Stimulated activated CD4-positive, alpha-beta T cell treated with anti-CD3 and anti-CD28 coated beads, Interleukin-15, amount 100 ng/mL, for 1 hour (primary cell): ENCODE measurements at regions not wholly inside any gene's neighbourhood (a gene's known extent, or its start where the extent isn't known, plus 50 kb on each side); places are given as distances from the start of the nearest gene placed in this dataset.

ENCODE experiments used
- DNase-seq, 2 donors: peaks; one replicate each; pipeline ENCODE4 v3.0.0-alpha.2; 2020; ENCODE audit warnings: low read depth in 1 of 2, low spot score in 1 of 2

- no peak for DNase-seq
Observed at GRCh38 chr6:165956874-165957273, 210.8 kb downstream of the TBXT start.

GRCh38 chr6:165952514-165952913, 215.1 kb downstream of the TBXT start:
- DNase-seq, result no peak

GRCh38 chr6:165950316-165950715, 217.3 kb downstream of the TBXT start:
- DNase-seq, result no peak

DNA sequence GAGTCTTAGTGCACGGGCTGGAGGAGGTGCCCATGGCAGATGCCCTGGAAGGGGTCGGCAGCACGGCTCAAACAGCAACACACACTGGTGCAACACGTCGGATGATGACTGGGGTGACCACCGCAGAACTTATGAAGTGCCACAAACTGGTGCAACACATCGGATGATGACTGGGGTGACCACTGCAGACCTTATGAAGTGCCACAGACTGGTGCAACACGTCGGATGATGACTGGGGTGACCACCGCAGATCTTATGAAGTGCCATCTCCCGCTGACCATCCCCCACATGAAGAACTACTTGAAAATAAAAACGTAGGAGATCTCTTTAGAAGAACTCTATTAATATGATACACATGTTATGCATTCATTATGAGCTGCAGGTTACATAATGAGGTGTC, 218.3 kb downstream of the TBXT start:
- DNase-seq, result no peak

- DNase-seq, result no peak
Observed at GRCh38 chr6:165944002-165944466, 223.6 kb downstream of the TBXT start.

DNA sequence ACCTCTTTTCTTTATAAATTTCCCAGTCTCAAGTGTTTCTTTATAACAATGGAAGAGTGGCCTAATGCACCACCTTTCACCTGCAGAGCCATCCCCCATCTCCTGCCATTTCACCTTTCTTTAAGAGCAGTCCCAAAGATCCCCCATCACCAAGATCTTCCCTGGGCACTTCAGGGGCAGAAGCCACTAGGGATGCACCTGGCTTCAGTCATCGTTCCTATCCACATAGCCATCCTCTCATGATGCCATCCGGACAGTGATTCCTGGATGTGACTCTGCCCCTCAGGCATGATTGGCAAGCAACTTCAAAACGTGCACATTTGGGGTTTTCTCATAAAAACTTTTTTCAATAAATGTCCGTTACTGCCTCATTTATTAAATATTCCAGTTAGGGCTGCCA, 225.9 kb downstream of the TBXT start:
- DNase-seq, result no peak

GRCh38 chr6:165941249-165941775, 226.3 kb downstream of the TBXT start:
- DNase-seq, result no peak

DNA sequence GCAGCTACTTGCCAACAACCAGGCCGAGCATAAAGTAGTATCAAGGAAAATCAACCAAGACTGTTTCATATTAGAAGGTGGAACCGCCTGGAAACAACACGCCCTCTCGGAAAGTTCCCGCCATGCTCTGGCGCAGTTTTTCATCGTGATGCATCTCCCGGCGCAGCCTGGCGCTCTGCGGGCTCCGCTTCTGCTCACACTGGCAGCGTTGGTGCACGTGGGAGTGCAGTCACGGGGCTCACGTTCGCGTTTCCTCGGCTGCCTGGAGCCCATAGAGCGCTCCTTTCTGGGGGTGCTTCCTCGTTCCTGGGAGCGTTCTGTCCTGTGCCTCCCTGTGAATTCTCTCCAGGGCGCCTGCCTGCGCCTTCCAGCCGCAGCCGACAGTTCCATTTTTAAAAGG, 227.3 kb downstream of the TBXT start:
- DNase-seq, result no peak

GRCh38 chr6:165939601-165940290, 227.9 kb downstream of the TBXT start:
- DNase-seq, result no peak

DNA sequence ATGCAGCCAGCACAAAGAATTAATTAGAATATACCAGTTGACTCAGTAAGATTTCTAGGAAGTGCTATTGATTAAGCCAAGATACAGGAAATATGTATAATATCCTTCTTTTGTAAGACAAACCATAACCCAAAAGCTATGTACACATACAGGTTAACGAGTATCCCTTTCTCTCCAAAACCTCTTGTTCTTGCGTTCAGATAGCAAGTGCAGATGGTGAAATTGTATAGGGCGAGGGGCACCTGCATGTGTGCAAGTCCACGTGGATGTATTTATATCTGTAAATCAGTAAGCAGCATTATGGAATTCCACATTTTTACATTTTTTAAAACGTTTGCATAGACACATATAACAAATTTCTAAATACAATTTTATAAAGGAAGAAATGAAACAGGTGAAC, 228.6 kb downstream of the TBXT start:
- DNase-seq, result no peak

- no peak for DNase-seq
Observed at GRCh38 chr6:165937564-165938358, 229.9 kb downstream of the TBXT start.

DNA sequence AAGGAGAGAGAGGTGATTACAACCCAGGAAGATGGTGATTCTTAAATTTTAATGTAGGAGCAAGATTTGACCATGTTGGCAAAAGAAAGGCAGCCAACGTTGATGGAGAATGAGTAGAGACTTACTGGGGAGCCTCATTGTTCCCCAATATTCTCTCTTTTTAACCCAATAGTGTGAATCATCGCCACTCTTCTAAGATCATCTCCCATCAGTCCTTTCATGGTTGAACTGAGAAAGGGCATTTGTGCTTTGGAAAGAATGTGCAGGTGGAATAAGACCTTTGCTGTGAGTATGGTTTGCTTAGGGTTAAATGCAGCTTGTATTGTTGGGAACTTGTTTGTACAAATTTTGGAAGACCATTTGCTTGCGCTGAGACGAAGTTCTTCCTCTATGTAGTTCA, 231.0 kb downstream of the TBXT start:
- DNase-seq, result no peak

GRCh38 chr6:165936096-165936495, 231.6 kb downstream of the TBXT start:
- no peak for DNase-seq

DNA sequence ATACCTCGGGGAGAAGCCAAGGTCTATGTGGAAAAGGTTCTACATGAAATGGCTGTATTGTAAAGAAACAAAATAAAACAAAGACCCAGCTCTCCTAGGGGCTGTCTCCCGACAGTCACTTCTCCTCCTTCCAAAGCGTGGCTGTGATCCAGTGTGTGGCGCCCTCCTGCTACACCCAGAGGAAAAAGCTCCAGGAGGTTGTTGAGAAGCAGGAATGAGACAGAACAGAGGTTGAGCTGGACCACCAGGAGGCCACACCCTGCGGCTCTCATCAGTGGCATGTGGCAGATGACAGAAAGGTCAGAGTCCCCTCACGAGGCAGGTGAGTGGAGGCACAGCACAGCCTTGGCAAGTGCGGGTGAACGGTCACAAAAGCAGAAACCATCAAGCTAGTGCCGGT, 236.0 kb downstream of the TBXT start:
- DNase-seq, result no peak

- no peak for DNase-seq
Observed at GRCh38 chr6:165930668-165931214, 236.9 kb downstream of the TBXT start.

DNA sequence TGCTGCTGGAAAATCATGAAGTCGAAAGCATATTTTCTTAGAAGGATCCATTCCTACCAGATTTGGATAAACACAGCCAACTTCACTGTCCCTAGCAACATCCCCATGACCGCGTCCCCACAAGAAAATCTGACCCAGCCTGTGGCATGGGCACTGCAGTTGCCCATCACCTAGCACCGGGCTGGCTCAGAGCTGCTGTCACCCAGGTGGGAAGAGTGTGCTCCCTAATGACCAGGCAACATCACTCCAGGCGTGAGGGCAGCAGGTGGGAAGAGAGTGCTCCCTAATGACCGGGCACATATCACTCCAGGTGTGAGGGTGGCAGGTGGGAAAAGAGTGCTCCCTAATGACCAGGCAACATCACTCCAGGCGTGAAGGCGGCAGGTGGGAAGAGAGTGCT, 238.0 kb downstream of the TBXT start:
- no peak for DNase-seq

- DNase-seq, result no peak
Observed at GRCh38 chr6:165926378-165926777, 241.3 kb downstream of the TBXT start.

DNA sequence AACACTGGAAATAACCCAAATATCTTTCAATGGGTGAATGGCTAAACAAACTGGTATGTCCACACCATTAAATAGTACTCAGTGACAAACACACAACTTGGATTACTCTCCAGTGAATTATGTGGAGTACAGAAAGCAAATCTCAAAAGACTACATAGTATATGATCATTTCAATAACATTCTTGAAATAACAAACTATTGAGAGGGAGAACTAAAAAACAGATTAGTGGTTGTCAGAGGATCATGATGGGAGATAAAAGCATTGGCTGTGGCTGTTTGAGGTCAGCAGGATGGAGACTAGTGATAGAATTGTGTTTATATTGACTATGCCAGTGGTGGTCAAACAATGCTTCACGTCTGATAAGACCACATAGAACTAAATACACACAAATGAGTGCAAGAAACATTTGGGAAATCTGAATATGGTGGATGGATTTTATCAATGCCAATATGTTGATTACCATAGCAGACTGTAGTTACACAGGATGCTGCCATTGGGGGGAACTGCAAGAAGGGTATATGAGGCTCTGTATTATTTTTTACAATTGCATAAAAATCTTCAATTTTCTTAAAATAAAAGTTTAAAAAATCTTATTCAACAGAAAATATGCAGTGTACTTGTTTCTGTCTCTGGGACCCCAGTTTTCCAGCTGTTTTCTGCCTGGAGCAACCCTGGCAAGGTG, 242.0 kb downstream of the TBXT start:
- DNase-seq, result no peak

DNA sequence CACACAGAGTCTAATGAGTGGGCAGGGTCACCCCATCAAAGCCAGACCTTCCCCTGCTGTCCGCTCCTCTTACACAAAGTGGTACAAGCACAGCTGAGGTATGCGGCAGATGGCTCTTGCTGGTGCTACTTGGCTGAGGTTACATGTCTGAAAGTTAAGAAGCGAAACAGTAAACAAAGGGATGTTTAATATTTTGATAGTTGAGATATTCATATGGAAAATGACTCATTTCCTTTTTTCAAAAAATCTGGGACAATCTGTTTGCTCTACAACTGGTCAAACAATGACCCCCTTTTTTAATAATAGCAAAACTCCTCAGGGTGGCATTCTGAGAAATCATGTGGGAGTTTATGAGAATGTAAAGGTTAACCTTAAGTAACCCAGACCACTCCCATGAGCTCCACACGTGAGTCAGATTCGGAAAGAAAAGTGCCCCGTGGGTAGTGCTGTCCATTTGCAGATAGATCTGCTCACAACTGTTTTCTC, 245.3 kb downstream of the TBXT start:
- DNase-seq, result no peak

DNA sequence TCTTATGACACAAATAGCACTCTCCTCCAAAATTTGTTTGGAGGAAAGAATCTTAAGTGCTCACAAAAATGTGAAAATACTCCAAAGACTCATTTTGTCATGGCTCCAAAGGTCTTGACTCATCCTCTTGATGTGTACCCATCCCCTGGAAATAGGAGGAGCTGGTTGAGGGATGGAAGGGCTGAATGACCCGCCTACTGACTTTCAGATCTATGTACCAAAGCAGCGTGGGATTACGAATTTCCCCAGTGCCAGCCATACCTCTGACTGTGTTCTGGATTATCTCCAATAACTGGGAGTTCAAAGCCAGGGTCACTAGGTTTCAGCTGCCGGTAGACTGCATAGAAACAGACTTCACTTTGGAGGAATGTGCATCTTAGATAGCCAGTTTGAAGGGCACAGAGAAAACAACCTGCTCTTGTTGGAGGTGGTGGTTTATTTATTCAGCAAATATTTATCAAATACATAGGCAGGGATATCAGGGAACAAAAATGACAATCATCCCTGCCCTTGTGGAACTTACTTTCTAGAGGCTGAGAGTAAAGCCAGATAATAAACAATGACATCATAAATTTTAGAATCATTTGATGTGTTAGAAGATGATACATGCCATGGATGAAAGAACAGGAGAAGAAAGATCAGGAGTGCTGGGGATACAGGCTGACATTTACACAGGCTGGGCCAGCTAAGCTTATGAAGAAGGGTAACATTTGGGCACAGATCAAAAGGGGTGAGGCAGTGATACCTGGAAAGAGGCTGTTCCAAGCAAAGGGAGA, 246.6 kb downstream of the TBXT start:
- DNase-seq, result no peak

- DNase-seq, result no peak
Observed at GRCh38 chr6:165917576-165917975, 250.1 kb downstream of the TBXT start.
